Astrocyte (in vitro differentiated cells and primary cell): ENCODE measurements at regions not wholly inside any gene's neighbourhood (a gene's known extent, or its start where the extent isn't known, plus 50 kb on each side); places are given as distances from the start of the nearest gene placed in this dataset.
"Not testable (repeated sequence)": the region's sequence is repeated elsewhere in the genome, so short reads cannot be mapped to it uniquely, and the experiment has no call there.

Experiments
- DNase-seq: peaks from one replicate; pipeline ENCODE4 v3.0.0-alpha.2; 2010; ENCODE audit warnings: low read depth
- FAIRE-seq: peaks from 2 replicates; lab custom pipeline; 2011; peaks lifted over from hg19 to GRCh38; lab: Jason Lieb, UNC
- H2AFZ ChIP-seq: 2 replicates; pipeline ENCODE4 v1.6.0; 2012; ENCODE audit warnings: low read depth, low read length, inconsistent platforms
- H3K27ac ChIP-seq: 2 replicates; pipeline ENCODE4 v1.5.1; 2011; ENCODE audit warnings: low read depth, low read length, inconsistent platforms
- H3K27me3 ChIP-seq: 2 replicates; pipeline ENCODE4 v1.6.0; 2011; ENCODE audit warnings: low read length, inconsistent platforms; ENCODE audit not compliant: insufficient read depth
- H3K36me3 ChIP-seq: 2 replicates; pipeline ENCODE4 v1.5.1; 2011; ENCODE audit warnings: low read length, inconsistent platforms; ENCODE audit not compliant: insufficient read depth
- H3K4me1 ChIP-seq: 2 replicates; pipeline ENCODE4 v1.5.1; 2011; ENCODE audit warnings: low read length, inconsistent platforms; ENCODE audit not compliant: insufficient read depth
- H3K4me2 ChIP-seq: 2 replicates; pipeline ENCODE4 v1.6.0; 2012; ENCODE audit warnings: low read length, inconsistent platforms
- H3K4me3 ChIP-seq: 2 replicates; pipeline ENCODE4 v1.5.1; 2011; ENCODE audit warnings: low read depth, mild to moderate bottlenecking, low read length, inconsistent platforms; ENCODE audit not compliant: insufficient read depth
- H3K79me2 ChIP-seq: 2 replicates; pipeline ENCODE4 v1.6.0; 2012; ENCODE audit warnings: mild to moderate bottlenecking, low read length, inconsistent platforms; ENCODE audit not compliant: insufficient read depth
- H3K9ac ChIP-seq: 2 replicates; pipeline ENCODE4 v1.6.0; 2012; ENCODE audit warnings: mild to moderate bottlenecking, low read length, inconsistent platforms
- H3K9me3 ChIP-seq: 2 replicates; pipeline ENCODE4 v1.5.1; 2012; ENCODE audit warnings: low read depth, mild to moderate bottlenecking, low read length, inconsistent platforms; ENCODE audit not compliant: insufficient read depth
- H4K20me1 ChIP-seq: 2 replicates; pipeline ENCODE4 v1.6.0; 2012; ENCODE audit warnings: low read length, inconsistent platforms; ENCODE audit not compliant: insufficient read depth
- H3K27ac Mint-ChIP-seq: one replicate; pipeline ENCODE4 v1.8.0; 2021; ENCODE audit warnings: mild to moderate bottlenecking, mixed read lengths; ENCODE audit not compliant: unreplicated experiment
- H3K27me3 Mint-ChIP-seq: one replicate; pipeline ENCODE4 v1.8.0; 2021; ENCODE audit warnings: low read depth, mixed read lengths; ENCODE audit not compliant: unreplicated experiment
- H3K36me3 Mint-ChIP-seq: one replicate; pipeline ENCODE4 v1.8.0; 2021; ENCODE audit warnings: low read depth, mixed read lengths; ENCODE audit not compliant: unreplicated experiment
- H3K4me1 Mint-ChIP-seq: one replicate; pipeline ENCODE4 v1.8.0; 2021; ENCODE audit warnings: low read depth, mixed read lengths; ENCODE audit not compliant: unreplicated experiment
- H3K4me3 Mint-ChIP-seq: one replicate; pipeline ENCODE4 v1.8.0; 2021; ENCODE audit warnings: mild to moderate bottlenecking, moderate library complexity, mixed read lengths; ENCODE audit not compliant: unreplicated experiment
- H3K9me3 Mint-ChIP-seq: one replicate; pipeline ENCODE4 v1.8.0; 2021; ENCODE audit warnings: mild to moderate bottlenecking, mixed read lengths; ENCODE audit not compliant: unreplicated experiment
- CTCF ChIP-seq: IDR thresholded peaks from 2 replicates; pipeline ENCODE4 v1.5.1; 2011; ENCODE audit warnings: low read depth, mild to moderate bottlenecking, inconsistent platforms, low read length, moderate library complexity; ENCODE audit not compliant: insufficient read depth
- EZH2 ChIP-seq: IDR thresholded peaks from 2 replicates; pipeline ENCODE4 v1.6.1; 2012; ENCODE audit warnings: mild to moderate bottlenecking, low read length, inconsistent platforms; ENCODE audit not compliant: insufficient read depth

GRCh38 chr14:54026671-54027070, 70.0 kb upstream of the BMP4 start:
- Histone ChIP-seq H4K20me1 (no peaks in the 10 kb centered on the region), H3K4me2 (no peak overlapping the region), H3K36me3 (no peaks in the 10 kb centered on the region), H3K27me3 (no peaks in the 10 kb centered on the region), H3K79me2 (no peaks in the 10 kb centered on the region), H3K27ac (no peak overlapping the region), H3K4me1 (no peaks in the 10 kb centered on the region), H3K9ac (no peak overlapping the region), H3K9me3 (no peaks in the 10 kb centered on the region), H3K4me3 (no peak overlapping the region), H2AFZ (no peak overlapping the region)
- Mint-ChIP-seq H3K36me3 (no peaks in the 10 kb centered on the region), H3K27ac (no peak overlapping the region), H3K27me3 (no peaks in the 10 kb centered on the region), H3K4me1 (no peaks in the 10 kb centered on the region), H3K4me3 (no peak overlapping the region), H3K9me3 (peaks cover under 1% of the 10 kb centered on the region)
- TF ChIP-seq EZH2: no peak
- TF ChIP-seq CTCF: no peak
- FAIRE-seq: no peak
- no peak for DNase-seq

GRCh38 chr14:54030996-54031395, 74.4 kb upstream of the BMP4 start:
- H3K79me2 ChIP-seq, H3K4me3 ChIP-seq, H3K4me1 Mint-ChIP-seq, H3K36me3 Mint-ChIP-seq, H3K9ac ChIP-seq, FAIRE-seq, H3K36me3 ChIP-seq, H3K9me3 Mint-ChIP-seq, H4K20me1 ChIP-seq, H3K27ac Mint-ChIP-seq, DNase-seq, H3K27me3 ChIP-seq, H3K4me1 ChIP-seq, H3K27me3 Mint-ChIP-seq, H3K4me2 ChIP-seq, H3K9me3 ChIP-seq, H3K4me3 Mint-ChIP-seq, H3K27ac ChIP-seq, H2AFZ ChIP-seq: not testable (repeated sequence)

GRCh38 chr14:54033285-54033684, 76.7 kb upstream of the BMP4 start:
- DNase-seq, H3K27ac ChIP-seq, H3K27ac Mint-ChIP-seq, H2AFZ ChIP-seq, H3K4me3 ChIP-seq, H3K4me1 ChIP-seq, H3K27me3 Mint-ChIP-seq, H3K36me3 Mint-ChIP-seq, FAIRE-seq, H3K4me1 Mint-ChIP-seq, H3K27me3 ChIP-seq, H3K4me2 ChIP-seq, H3K79me2 ChIP-seq, H3K36me3 ChIP-seq, H3K9me3 ChIP-seq, H3K4me3 Mint-ChIP-seq, H4K20me1 ChIP-seq, H3K9ac ChIP-seq: not testable (repeated sequence)
- peaks cover 12% of the 10 kb centered on the region for H3K9me3 Mint-ChIP-seq

- Mint-ChIP-seq H3K36me3 (no peaks in the 10 kb centered on the region), H3K4me3 (no peak overlapping the region), H3K4me1 (peaks cover 9% of the 10 kb centered on the region), H3K27ac (no peak overlapping the region), H3K9me3 (peaks cover 12% of the 10 kb centered on the region), H3K27me3 (no peaks in the 10 kb centered on the region)
- Histone ChIP-seq H3K4me1 (no peaks in the 10 kb centered on the region), H2AFZ (no peak overlapping the region), H3K9me3 (no peaks in the 10 kb centered on the region), H3K9ac (no peak overlapping the region), H4K20me1 (no peaks in the 10 kb centered on the region), H3K36me3 (no peaks in the 10 kb centered on the region), H3K79me2 (no peaks in the 10 kb centered on the region), H3K27ac (no peak overlapping the region), H3K27me3 (no peaks in the 10 kb centered on the region), H3K4me2 (no peak overlapping the region), H3K4me3 (no peak overlapping the region)
- DNase-seq (no peak), FAIRE-seq (no peak)
- TF ChIP-seq CTCF (no peak), EZH2 (no peak)
These were observed 82.1 kb upstream of the BMP4 start for GRCh38 chr14:54038724-54039123.
